HepG2 (cell line): ENCODE measurements at regions not wholly inside any gene's neighbourhood (a gene's known extent, or its start where the extent isn't known, plus 50 kb on each side); places are given as distances from the start of the nearest gene placed in this dataset.

ENCODE experiments used
- ATAC-seq: fragments of 200-7000 bp; cut with Tn5 transposase; 3 replicates; pipeline ENCODE4 v1.9.1; 2020; ENCODE audit warnings: mild to moderate bottlenecking, moderate library complexity
- BruUV-seq: library from RNA; stranded (reverse); fragments of 400-500 nt; replicated peaks from 2 replicates; lab custom pipeline; 2021; lab: Mats Ljungman, UMichigan
- CTCF ChIA-PET: fragments of 300-600 bp; formaldehyde crosslinking; extraction: SDS; loops from one replicate; lab custom pipeline; 2021; ENCODE audit warnings: low total read pairs, inconsistent platforms, low intra/inter-chr PET ratio; lab: Yijun Ruan, JAX
- POLR2A ChIA-PET: fragments of 350-600 bp; sonication (Branson Sonifier 250); formaldehyde crosslinking; loops from one replicate; lab custom pipeline; 2020; ENCODE audit warnings: antibody characterized with exemption, inconsistent platforms; lab: Yijun Ruan, JAX
- DNase-seq: peaks from one replicate; pipeline ENCODE4 v3.0.0-alpha.2; 2015; ENCODE audit warnings: low spot score
- FAIRE-seq: peaks from 3 replicates; lab custom pipeline; 2011; peaks lifted over from hg19 to GRCh38; lab: Jason Lieb, UNC
- H2AFZ ChIP-seq: one replicate; pipeline ENCODE4 v1.6.1; 2011; ENCODE audit warnings: low read length, inconsistent platforms
- H3K27ac ChIP-seq: fragments of 300-600 bp; 3 replicates; pipeline ENCODE4 v1.8.0; 2011; ENCODE audit warnings: mixed run types, mild to moderate bottlenecking, mixed read lengths, low read length, inconsistent platforms; ENCODE audit not compliant: insufficient read depth; ENCODE audit errors: extremely low read length
- H3K27me3 ChIP-seq, 2 experiments: fragments of 200-600 bp in 1 of 2; 2 replicates in 1 of 2; 3 replicates in 1 of 2; pipeline versions ENCODE4 v1.6.0 to v1.8.0; 2011; ENCODE audit warnings: low read length in 2 of 2, mild to moderate bottlenecking in 2 of 2, moderate library complexity in 2 of 2, inconsistent platforms in 1 of 2; ENCODE audit not compliant: insufficient read depth in 2 of 2, control insufficient read depth in 1 of 2
- H3K36me3 ChIP-seq, 2 experiments: fragments of 200-600 bp in 1 of 2; replicated peaks in 1 of 2; 2 replicates in 1 of 2; 3 replicates in 1 of 2; pipeline versions ENCODE4 v1.5.1 to v1.8.0; 2011; ENCODE audit warnings: low read length in 2 of 2, inconsistent platforms in 1 of 2; ENCODE audit not compliant: insufficient read depth in 2 of 2, control insufficient read depth in 1 of 2
- H3K4me1 ChIP-seq: 2 replicates; pipeline ENCODE4 v1.5.1; 2012; ENCODE audit warnings: low read length, inconsistent platforms; ENCODE audit not compliant: insufficient read depth
- H3K4me2 ChIP-seq: 2 replicates; pipeline ENCODE4 v1.6.0; 2011; ENCODE audit warnings: low read depth, low read length, inconsistent platforms
- H3K4me3 ChIP-seq, 3 experiments: fragments of 200-600 bp in 1 of 3; sonication (generic), shearing (Covaris generic) in 1 of 3; replicated peaks in 1 of 3; 2 replicates each; pipeline ENCODE4 v1.5.1; 2011 to 2016; ENCODE audit warnings: low read length in 3 of 3, inconsistent platforms in 2 of 3, low read depth in 2 of 3, mild to moderate bottlenecking in 2 of 3, control low read depth in 1 of 3, mixed read lengths in 1 of 3; ENCODE audit not compliant: insufficient read depth in 1 of 3
- H3K79me2 ChIP-seq: one replicate; pipeline ENCODE4 v1.6.1; 2011; ENCODE audit warnings: low read length, inconsistent platforms; ENCODE audit not compliant: insufficient read depth
- H3K9ac ChIP-seq: 2 replicates; pipeline ENCODE4 v1.6.0; 2011; ENCODE audit warnings: mild to moderate bottlenecking, low read depth, low read length, inconsistent platforms; ENCODE audit not compliant: insufficient read depth
- H3K9me3 ChIP-seq: 2 replicates; pipeline ENCODE4 v1.5.1; 2012; ENCODE audit warnings: mild to moderate bottlenecking, low read length
- H4K20me1 ChIP-seq: 2 replicates; pipeline ENCODE4 v1.6.0; 2011; ENCODE audit warnings: inconsistent platforms, mild to moderate bottlenecking, low read length, moderate library complexity; ENCODE audit not compliant: insufficient read depth
- CREB1 ChIP-seq, 2 experiments: fragments of 450-650 bp in 1 of 2; IDR thresholded peaks; 2 replicates each; pipeline ENCODE4 v1.6.1; 2016 to 2017; ENCODE audit warnings: control low read depth in 1 of 2, mild to moderate bottlenecking in 1 of 2, missing compliant biosample characterization in 1 of 2, missing genetic modification characterization in 1 of 2
- IRF2 ChIP-seq: IDR thresholded peaks from 2 replicates; pipeline ENCODE4 v1.6.1; 2018; ENCODE audit warnings: missing genetic modification reagents, missing compliant biosample characterization
- ZBTB1 ChIP-seq: sonication (generic); formaldehyde crosslinking; IDR thresholded peaks from 2 replicates; pipeline ENCODE4 v1.4.0; 2020; ENCODE audit warnings: missing genetic modification reagents, borderline replicate concordance
- ZBTB20 ChIP-seq: sonication (generic); formaldehyde crosslinking; IDR thresholded peaks from 2 replicates; pipeline ENCODE4 v1.8.1; 2023; ENCODE audit warnings: missing genetic modification reagents, low read depth, mild to moderate bottlenecking, borderline replicate concordance
- ZBTB21 ChIP-seq: sonication (generic); formaldehyde crosslinking; IDR thresholded peaks from 2 replicates; pipeline ENCODE4 v1.4.0; 2020; ENCODE audit warnings: missing genetic modification reagents
- ZNF12 ChIP-seq: sonication (generic); formaldehyde crosslinking; IDR thresholded peaks from 2 replicates; pipeline ENCODE4 v1.5.0; 2020; ENCODE audit warnings: missing genetic modification reagents
- ZNF678 ChIP-seq: sonication (generic); formaldehyde crosslinking; IDR thresholded peaks from 2 replicates; pipeline ENCODE4 v1.4.0; 2020; ENCODE audit warnings: mild to moderate bottlenecking, missing genetic modification reagents
- WGBS: methylation state at CpG from one replicate; pipeline ENCODE4 v1.1.6; 2017; ENCODE audit warnings: low lambda C conversion rate; 5-methylcytosine and 5-hydroxymethylcytosine counted together
- in situ Hi-C: cut with HindIII; loops from 2 replicates; pipeline ENCODE4 v1.10.0; 2017; ENCODE audit warnings: low pct_unique_long_range_greater_than_20kb; ENCODE audit not compliant: extremely low pct_ligation_motif_present
- intact Hi-C: fragments of 100-400 bp; cut with micrococcal nuclease; formaldehyde crosslinking; loops from one replicate; pipeline ENCODE4 v1.10.0; 2022; ENCODE audit not compliant: unreplicated experiment
- TF ChIP-seq, protein P1 (sequence below): IDR thresholded peaks from 2 replicates; pipeline ENCODE4 v1.6.1; 2016; ENCODE audit warnings: missing genetic modification reagents, missing compliant biosample characterization
- TF ChIP-seq, protein P2 (sequence below): sonication (generic); formaldehyde crosslinking; IDR thresholded peaks from 2 replicates; pipeline ENCODE4 v1.5.1; 2020; ENCODE audit warnings: mild to moderate bottlenecking, missing genetic modification reagents, borderline replicate concordance

DNA sequence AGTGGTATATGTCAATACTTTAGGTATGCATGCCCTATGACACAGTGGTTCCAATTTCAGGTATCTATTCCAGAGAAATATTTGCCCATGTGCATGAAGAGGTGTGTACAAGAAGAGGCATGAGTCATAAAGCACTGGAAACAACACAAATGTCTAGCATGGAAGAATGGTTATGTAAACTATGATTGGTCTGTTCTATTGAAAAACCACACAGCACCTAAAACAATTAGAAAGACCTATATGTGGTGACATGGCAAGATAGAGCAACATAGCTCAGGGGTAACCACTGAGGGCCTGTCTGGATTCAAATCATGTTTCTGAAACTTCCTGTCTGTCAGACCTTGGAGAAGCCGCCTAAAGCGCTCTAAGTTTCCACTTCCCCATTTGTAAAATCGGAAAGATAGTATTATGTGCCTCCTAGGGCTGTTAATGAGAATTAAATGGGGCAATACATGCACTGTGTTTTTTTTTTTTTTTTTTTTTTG lies 63.4 kb upstream of the GPCPD1 start (continued):
- 0 out of 2 replicates have a peak, but pooled peaks have one; percentile 26 for TF ChIP-seq ZNF12
- TF ChIP-seq CREB1 (IDR thresholded peaks at IDR 0.05), result peak; percentile 74
- TF ChIP-seq CREB1 (CRISPR knock-in tag; IDR thresholded peaks at IDR 0.05), result no peak
- TF ChIP-seq, protein P1, sequence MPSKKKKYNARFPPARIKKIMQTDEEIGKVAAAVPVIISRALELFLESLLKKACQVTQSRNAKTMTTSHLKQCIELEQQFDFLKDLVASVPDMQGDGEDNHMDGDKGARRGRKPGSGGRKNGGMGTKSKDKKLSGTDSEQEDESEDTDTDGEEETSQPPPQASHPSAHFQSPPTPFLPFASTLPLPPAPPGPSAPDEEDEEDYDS (CRISPR knock-in tag), result 0 out of 2 replicates have a peak, but pooled peaks have one; percentile 18
- 0 out of 2 replicates have a peak, but pooled peaks have one; percentile 62 for TF ChIP-seq ZBTB20 (CRISPR knock-in tag)
- TF ChIP-seq, protein P2, sequence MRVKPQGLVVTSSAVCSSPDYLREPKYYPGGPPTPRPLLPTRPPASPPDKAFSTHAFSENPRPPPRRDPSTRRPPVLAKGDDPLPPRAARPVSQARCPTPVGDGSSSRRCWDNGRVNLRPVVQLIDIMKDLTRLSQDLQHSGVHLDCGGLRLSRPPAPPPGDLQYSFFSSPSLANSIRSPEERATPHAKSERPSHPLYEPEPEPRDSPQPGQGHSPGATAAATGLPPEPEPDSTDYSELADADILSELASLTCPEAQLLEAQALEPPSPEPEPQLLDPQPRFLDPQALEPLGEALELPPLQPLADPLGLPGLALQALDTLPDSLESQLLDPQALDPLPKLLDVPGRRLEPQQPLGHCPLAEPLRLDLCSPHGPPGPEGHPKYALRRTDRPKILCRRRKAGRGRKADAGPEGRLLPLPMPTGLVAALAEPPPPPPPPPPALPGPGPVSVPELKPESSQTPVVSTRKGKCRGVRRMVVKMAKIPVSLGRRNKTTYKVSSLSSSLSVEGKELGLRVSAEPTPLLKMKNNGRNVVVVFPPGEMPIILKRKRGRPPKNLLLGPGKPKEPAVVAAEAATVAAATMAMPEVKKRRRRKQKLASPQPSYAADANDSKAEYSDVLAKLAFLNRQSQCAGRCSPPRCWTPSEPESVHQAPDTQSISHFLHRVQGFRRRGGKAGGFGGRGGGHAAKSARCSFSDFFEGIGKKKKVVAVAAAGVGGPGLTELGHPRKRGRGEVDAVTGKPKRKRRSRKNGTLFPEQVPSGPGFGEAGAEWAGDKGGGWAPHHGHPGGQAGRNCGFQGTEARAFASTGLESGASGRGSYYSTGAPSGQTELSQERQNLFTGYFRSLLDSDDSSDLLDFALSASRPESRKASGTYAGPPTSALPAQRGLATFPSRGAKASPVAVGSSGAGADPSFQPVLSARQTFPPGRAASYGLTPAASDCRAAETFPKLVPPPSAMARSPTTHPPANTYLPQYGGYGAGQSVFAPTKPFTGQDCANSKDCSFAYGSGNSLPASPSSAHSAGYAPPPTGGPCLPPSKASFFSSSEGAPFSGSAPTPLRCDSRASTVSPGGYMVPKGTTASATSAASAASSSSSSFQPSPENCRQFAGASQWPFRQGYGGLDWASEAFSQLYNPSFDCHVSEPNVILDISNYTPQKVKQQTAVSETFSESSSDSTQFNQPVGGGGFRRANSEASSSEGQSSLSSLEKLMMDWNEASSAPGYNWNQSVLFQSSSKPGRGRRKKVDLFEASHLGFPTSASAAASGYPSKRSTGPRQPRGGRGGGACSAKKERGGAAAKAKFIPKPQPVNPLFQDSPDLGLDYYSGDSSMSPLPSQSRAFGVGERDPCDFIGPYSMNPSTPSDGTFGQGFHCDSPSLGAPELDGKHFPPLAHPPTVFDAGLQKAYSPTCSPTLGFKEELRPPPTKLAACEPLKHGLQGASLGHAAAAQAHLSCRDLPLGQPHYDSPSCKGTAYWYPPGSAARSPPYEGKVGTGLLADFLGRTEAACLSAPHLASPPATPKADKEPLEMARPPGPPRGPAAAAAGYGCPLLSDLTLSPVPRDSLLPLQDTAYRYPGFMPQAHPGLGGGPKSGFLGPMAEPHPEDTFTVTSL (CRISPR knock-in tag), result peak; percentile 69; the same call in 1 of the 2 replicates
- TF ChIP-seq IRF2, result peak; percentile 49; the same call in 1 of the 2 replicates

DNA sequence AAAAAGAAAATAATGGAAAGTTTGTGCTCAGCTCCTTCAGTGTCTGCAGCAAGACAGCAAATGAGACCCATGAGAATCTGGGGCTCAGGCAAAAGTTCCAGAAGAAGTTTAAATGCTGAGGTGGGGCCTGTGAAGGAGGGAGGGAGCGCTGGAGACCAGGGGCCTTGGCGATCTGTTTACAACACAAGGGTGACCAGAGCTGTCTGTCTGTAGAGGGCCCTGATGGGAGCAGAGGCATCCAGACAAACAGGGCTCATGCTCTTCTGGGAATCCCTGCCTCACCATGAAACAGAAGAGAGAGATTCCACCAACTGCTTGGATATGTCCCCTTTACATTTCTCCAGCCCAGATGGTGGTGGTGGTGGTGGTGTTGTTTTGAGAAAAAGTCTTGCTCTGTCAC lies 60.1 kb upstream of the GPCPD1 start:
- Histone ChIP-seq H3K79me2 (no peaks in the 10 kb centered on the region), H3K36me3 (no peaks in the 10 kb centered on the region), H3K4me1 (peaks cover 12% of the 10 kb centered on the region), H3K9ac (no peak overlapping the region), H3K27me3 (peaks cover 5 to 9% of the 10 kb centered on the region in 2 experiments; a peak in 2 of 5 replicates), H3K9me3 (no peaks in the 10 kb centered on the region), H3K4me2 (no peak overlapping the region), H4K20me1 (no peaks in the 10 kb centered on the region), H2AFZ (no peak overlapping the region), H3K4me3 (no peak overlapping the region), H3K27ac (no peak overlapping the region)
- FAIRE-seq (no peak), DNase-seq (no peak), ATAC-seq (peak; percentile 66)
- 44% methylated on average over 2 of the region's 2 CpGs for WGBS
- in situ Hi-C loops, result no loop called here
- POLR2A ChIA-PET, result no interaction called here
- TF ChIP-seq ZBTB21, result no peak
- TF ChIP-seq ZBTB1 (CRISPR knock-in tag), result no peak
- TF ChIP-seq ZNF678 (CRISPR knock-in tag), result no peak
- intact Hi-C loops, result no loop called here
- no TSS peak for BruUV-seq
- CTCF ChIA-PET, result no interaction called here
